Glutamatergic neuron (in vitro differentiated cells): ENCODE measurements at regions not wholly inside any gene's neighbourhood (a gene's known extent, or its start where the extent isn't known, plus 50 kb on each side); places are given as distances from the start of the nearest gene placed in this dataset.
"Not testable (repeated sequence)": the region's sequence is repeated elsewhere in the genome, so short reads cannot be mapped to it uniquely, and the experiment has no call there.

Experiments used
- DNase-seq: peaks from one replicate; pipeline ENCODE4 v3.0.0; 2022
- H3K27ac Mint-ChIP-seq: one replicate; pipeline ENCODE4 v1.8.0; 2020; ENCODE audit warnings: mild to moderate bottlenecking, mixed read lengths, inconsistent platforms; ENCODE audit not compliant: unreplicated experiment
- H3K27me3 Mint-ChIP-seq: one replicate; pipeline ENCODE4 v1.8.0; 2020; ENCODE audit warnings: mild to moderate bottlenecking, moderate library complexity, mixed read lengths, inconsistent platforms; ENCODE audit not compliant: unreplicated experiment
- H3K36me3 Mint-ChIP-seq: one replicate; pipeline ENCODE4 v1.8.0; 2020; ENCODE audit warnings: mild to moderate bottlenecking, mixed read lengths, inconsistent platforms; ENCODE audit not compliant: unreplicated experiment
- H3K4me1 Mint-ChIP-seq: one replicate; pipeline ENCODE4 v1.8.0; 2020; ENCODE audit warnings: mild to moderate bottlenecking, low read depth, mixed read lengths, inconsistent platforms; ENCODE audit not compliant: unreplicated experiment
- H3K4me3 Mint-ChIP-seq: one replicate; pipeline ENCODE4 v1.8.0; 2020; ENCODE audit warnings: mild to moderate bottlenecking, mixed read lengths, inconsistent platforms; ENCODE audit not compliant: unreplicated experiment
- H3K9me3 Mint-ChIP-seq: one replicate; pipeline ENCODE4 v1.8.0; 2020; ENCODE audit warnings: mild to moderate bottlenecking, moderate library complexity, mixed read lengths, inconsistent platforms; ENCODE audit not compliant: unreplicated experiment
- TF ChIP-seq, protein P1 (sequence below): fragments of 200-600 bp; sonication (generic); IDR thresholded peaks from one replicate; pipeline ENCODE4 v1.5.0; 2021; ENCODE audit not compliant: partially characterized antibody, unreplicated experiment

DNA sequence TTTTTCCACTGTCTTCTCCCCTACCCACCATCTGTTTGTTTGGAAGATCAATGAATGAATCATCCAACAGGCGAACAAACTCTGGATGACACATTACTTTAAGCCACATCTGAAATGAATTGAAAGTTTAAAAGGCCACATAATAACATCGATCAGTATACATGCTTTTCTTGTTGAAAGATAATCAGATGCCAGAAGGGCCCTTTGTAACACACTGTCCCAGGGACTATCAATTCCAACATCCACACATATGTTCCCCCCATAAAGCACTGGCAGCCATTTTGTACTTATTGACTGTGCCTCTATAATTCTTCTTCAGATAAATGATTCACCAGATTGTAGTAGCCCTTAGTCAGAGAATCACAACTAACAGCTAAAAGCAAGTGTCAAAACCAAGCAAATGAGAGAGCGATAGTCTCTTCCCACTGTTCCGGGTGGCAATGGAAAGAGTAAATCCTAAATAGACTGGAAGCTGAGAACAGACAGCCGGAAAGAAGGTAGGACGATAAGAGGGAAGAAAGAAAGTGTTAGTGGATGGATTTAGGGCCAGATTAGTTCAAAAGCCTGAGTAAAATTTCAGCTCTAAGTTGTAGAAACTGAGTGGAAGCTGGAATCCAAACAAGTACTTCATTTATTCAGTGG is 184.9 kb upstream of the TENT5A start:
- TF ChIP-seq, protein P1, sequence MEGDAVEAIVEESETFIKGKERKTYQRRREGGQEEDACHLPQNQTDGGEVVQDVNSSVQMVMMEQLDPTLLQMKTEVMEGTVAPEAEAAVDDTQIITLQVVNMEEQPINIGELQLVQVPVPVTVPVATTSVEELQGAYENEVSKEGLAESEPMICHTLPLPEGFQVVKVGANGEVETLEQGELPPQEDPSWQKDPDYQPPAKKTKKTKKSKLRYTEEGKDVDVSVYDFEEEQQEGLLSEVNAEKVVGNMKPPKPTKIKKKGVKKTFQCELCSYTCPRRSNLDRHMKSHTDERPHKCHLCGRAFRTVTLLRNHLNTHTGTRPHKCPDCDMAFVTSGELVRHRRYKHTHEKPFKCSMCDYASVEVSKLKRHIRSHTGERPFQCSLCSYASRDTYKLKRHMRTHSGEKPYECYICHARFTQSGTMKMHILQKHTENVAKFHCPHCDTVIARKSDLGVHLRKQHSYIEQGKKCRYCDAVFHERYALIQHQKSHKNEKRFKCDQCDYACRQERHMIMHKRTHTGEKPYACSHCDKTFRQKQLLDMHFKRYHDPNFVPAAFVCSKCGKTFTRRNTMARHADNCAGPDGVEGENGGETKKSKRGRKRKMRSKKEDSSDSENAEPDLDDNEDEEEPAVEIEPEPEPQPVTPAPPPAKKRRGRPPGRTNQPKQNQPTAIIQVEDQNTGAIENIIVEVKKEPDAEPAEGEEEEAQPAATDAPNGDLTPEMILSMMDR = no peak
- no peaks in the 10 kb centered on the region for H3K4me1 Mint-ChIP-seq
- H3K9me3 Mint-ChIP-seq = no peaks in the 10 kb centered on the region
- H3K4me3 Mint-ChIP-seq = no peak overlapping the region
- no peak overlapping the region for H3K27ac Mint-ChIP-seq
- no peaks in the 10 kb centered on the region for H3K27me3 Mint-ChIP-seq
- DNase-seq = no peak
- H3K36me3 Mint-ChIP-seq = no peaks in the 10 kb centered on the region

DNA sequence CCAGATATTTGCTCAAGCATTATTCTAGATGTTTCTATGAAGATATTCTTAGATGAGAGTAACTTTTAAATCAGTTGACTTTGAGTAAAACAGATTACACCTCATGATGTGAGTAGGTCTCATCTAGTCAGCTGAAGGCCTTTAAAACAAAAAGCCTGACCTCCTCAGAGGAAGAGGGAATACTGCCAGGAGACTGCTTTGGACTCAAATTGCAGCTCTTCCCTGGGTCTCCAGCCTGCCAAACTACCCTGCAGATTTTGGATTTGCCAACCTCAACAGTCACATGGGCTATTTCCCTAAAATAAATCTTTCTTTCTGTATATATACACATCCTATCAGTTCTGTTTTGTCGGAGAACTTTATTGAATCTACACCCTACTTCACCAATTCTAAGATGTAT is 182.5 kb upstream of the TENT5A start:
- Mint-ChIP-seq H3K36me3 (no peaks in the 10 kb centered on the region), H3K4me3 (no peak overlapping the region), H3K9me3 (no peaks in the 10 kb centered on the region), H3K27ac (no peak overlapping the region), H3K27me3 (no peaks in the 10 kb centered on the region), H3K4me1 (no peaks in the 10 kb centered on the region)
- no peak for DNase-seq
- TF ChIP-seq, protein P1 = no peak

DNA sequence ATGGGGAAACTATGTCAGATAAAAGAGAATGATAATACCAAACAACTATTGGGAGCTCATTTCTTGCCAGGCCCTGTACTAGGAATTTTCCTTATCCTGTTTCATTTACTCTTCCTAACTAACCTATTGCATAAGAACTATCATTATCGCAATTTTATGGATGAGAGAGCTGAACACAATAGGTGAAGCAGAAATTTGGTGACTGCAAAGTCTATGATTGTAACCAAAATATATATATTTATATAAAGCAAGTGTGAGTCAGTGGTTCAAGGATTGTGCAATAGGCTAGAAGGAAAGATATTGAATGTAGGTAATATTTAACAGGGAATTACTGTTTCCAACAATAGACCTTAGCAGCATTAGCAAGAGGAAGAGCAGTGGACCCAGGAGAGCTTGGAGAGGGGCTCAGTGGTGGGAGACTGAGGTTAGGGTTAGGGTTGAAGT is 181.1 kb upstream of the TENT5A start:
- Mint-ChIP-seq H3K4me3 (no peak overlapping the region), H3K36me3 (no peaks in the 10 kb centered on the region), H3K27ac (no peak overlapping the region), H3K9me3 (no peaks in the 10 kb centered on the region), H3K27me3 (no peaks in the 10 kb centered on the region), H3K4me1 (no peaks in the 10 kb centered on the region)
- TF ChIP-seq, protein P1 = no peak
- DNase-seq = no peak

DNA sequence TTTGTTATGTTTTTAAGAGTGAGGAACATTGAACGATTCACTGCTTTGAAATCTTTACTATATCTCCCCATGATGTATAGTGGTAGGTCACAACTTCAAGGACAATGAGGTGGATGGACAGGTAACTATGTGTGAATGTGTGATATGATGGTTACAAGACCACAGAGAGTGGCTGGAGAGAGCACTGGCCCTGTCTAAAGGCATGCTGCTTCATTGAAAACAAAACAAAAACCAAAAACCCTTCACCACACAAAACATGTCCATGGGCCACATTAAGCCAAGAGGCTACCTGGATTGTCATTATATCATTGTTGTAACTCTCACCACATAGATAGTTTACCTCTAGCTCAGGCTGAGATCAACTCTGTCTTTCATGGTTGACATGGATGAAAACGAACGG is 180.6 kb upstream of the TENT5A start:
- no peak overlapping the region for H3K4me3 Mint-ChIP-seq
- H3K4me1 Mint-ChIP-seq = no peaks in the 10 kb centered on the region
- no peaks in the 10 kb centered on the region for H3K36me3 Mint-ChIP-seq
- no peak overlapping the region for H3K27ac Mint-ChIP-seq
- DNase-seq = no peak
- H3K9me3 Mint-ChIP-seq = no peaks in the 10 kb centered on the region
- TF ChIP-seq, protein P1 = no peak
- no peaks in the 10 kb centered on the region for H3K27me3 Mint-ChIP-seq

DNA sequence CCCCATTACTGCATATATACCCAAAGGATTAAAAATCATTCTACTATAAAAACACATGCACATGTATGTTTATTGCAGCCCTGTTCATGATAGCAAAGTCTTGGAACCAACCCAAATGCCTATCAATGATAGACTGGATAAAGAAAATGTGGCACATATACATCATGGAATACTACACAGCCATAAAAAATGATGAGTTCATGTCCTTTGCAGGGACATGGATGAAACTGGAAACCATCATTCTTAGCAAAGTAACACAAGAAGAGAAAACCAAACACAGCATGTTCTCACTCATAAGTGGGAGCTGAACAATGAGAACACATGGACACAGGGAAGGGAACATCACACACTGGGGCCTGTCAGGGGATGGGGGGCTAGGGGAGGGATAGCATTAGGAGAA is 180.0 kb upstream of the TENT5A start:
- not testable (repeated sequence) for DNase-seq, H3K36me3 Mint-ChIP-seq, H3K4me1 Mint-ChIP-seq, H3K27me3 Mint-ChIP-seq, H3K9me3 Mint-ChIP-seq, H3K27ac Mint-ChIP-seq, H3K4me3 Mint-ChIP-seq
